ENCODE measurements at regions not wholly inside any gene's neighbourhood (a gene's known extent, or its start where the extent isn't known, plus 50 kb on each side); places are given as distances from the start of the nearest gene placed in this dataset.

DNA sequence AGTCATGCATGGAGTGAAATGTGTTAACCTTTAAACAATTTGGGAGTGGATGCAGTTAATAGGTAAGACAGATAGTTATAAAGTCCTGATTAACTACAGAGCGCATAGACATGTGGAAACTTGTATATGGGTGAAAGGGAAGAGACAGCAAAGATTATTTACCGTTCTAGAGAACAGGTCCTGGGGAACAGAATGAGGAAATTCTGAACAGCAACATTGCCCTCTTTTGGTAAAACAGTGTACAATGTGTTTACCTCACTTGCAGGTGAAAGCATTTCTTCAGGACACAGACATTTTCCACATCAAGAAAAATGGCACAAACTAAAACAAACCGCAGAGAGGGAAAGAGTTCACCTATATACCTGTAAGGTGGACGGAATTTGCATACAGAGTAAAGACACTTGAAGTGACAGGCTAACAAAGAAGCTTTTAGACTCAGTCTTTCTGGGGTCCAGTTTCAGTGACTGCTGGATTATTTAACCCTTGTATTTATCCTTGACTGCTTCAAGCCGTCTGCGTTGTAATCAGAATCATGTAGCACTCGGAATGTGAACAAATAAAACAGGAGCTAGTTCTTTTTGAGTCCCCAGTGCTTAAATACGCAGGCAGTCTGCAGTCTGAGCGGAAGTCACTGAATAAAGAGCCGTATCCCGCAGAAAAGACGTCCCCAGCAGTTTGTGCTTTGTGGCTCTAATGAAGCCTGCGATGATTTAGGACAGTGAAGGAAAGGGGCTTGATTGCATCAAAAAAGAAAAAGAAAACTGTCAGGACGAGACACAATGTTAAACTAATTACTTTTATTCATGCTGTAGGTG, 364.8 kb upstream of the GALNT5 start:
- no peaks in the 10 kb centered on the region for H3K27me3 ChIP-seq
- no peak overlapping the region for H3K27ac ChIP-seq
- H3K36me3 ChIP-seq, result no peaks in the 10 kb centered on the region
- TF ChIP-seq, protein P1, sequence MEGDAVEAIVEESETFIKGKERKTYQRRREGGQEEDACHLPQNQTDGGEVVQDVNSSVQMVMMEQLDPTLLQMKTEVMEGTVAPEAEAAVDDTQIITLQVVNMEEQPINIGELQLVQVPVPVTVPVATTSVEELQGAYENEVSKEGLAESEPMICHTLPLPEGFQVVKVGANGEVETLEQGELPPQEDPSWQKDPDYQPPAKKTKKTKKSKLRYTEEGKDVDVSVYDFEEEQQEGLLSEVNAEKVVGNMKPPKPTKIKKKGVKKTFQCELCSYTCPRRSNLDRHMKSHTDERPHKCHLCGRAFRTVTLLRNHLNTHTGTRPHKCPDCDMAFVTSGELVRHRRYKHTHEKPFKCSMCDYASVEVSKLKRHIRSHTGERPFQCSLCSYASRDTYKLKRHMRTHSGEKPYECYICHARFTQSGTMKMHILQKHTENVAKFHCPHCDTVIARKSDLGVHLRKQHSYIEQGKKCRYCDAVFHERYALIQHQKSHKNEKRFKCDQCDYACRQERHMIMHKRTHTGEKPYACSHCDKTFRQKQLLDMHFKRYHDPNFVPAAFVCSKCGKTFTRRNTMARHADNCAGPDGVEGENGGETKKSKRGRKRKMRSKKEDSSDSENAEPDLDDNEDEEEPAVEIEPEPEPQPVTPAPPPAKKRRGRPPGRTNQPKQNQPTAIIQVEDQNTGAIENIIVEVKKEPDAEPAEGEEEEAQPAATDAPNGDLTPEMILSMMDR (IDR thresholded peaks at IDR 0.05), result peak; percentile 50
- intact Hi-C loops (cut with DNase I), result no loop called here
- ATAC-seq, result peak; percentile 93
- no peaks in the 10 kb centered on the region for H3K4me1 ChIP-seq
- no peaks in the 10 kb centered on the region for H3K9me3 ChIP-seq
- DNase-seq, result no peak
- H3K4me3 ChIP-seq, result peak overlapping the region; percentile 22

DNA sequence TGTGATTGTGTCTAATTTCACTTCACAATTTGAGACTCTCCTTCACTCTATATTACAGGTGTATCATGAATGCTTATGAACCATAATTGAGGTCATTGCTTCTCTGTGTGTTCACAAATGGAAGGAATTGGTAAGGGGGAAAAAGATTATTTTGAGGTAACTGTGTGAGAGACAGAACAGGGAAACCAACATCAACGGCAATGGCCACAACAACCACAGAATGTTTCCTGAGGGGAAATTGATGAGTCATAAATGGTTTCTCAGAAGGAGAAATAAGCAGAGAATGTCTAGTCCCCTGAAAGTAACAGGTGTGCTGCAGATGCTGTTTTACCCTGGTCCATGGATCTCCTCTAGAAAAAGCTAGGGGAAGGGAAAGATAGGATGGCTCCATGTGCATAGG, 361.2 kb upstream of the GALNT5 start:
- Histone ChIP-seq H3K27ac (no peak overlapping the region), H3K36me3 (no peaks in the 10 kb centered on the region), H3K4me3 (no peak overlapping the region), H3K4me1 (no peaks in the 10 kb centered on the region), H3K9me3 (no peaks in the 10 kb centered on the region), H3K27me3 (no peaks in the 10 kb centered on the region)
- TF ChIP-seq, protein P1 (IDR thresholded peaks at IDR 0.05), result no peak
- ATAC-seq (no peak), DNase-seq (no peak)
- intact Hi-C loops (cut with DNase I), result no loop called here

DNA sequence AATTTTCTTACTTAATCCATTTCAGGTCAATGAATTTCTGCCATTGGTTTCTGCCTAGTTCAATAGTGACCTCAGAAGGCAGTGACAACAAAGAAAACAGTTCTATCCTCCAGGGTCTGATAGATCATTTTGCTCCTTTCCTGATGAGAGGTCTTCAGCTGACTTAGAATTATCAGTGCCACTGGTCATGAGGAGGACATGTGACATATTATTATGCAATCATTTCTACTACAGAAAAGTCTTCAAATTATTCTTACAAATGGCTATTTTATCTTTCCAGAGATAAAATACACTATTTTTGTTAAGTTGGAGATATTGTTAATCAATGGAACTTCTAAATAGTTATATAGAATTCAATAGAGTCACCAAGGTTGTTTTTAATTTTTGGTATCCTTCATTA, 360.0 kb upstream of the GALNT5 start:
- H3K4me1 ChIP-seq, result no peaks in the 10 kb centered on the region
- intact Hi-C loops (cut with DNase I), result no loop called here
- DNase-seq, result no peak

DNA sequence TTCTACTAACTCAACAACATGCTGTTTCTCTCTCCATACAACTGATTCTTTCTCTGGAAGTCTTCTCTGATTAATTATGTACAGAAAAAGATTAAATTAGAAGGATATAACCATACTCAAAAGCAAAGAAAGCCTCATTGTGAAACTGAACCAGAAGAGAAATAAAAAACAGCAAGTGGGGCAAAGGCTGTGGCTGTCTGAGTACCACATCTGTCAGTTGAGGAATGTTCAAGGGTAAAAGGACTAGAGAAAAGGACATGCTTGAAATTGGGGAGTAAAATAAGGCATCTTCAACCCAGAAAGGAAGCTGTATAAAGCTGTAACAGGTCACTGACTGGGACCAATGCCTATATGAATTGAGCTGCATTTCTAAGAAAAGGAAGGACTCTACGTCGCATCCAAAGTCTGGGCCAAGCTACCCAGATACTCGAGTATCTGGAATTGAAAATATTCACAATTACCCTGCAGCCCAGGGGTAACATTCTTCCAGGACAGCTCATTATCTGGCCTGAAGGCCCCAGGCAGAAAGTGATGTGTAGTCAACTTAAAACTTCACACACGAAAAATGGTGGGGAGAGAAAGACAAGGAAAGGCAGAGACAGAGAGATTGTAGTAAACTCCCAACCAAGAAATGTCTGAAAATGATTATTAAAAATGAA, 356.0 kb upstream of the GALNT5 start:
- no peaks in the 10 kb centered on the region for H3K27me3 ChIP-seq
- intact Hi-C loops (cut with DNase I), result no loop called here
- DNase-seq (no peak), ATAC-seq (no peak)
- H3K36me3 ChIP-seq, result no peaks in the 10 kb centered on the region
- no peaks in the 10 kb centered on the region for H3K4me1 ChIP-seq
- TF ChIP-seq, protein P1 (IDR thresholded peaks at IDR 0.05), result no peak
- no peak overlapping the region for H3K27ac ChIP-seq
- H3K9me3 ChIP-seq, result no peaks in the 10 kb centered on the region
- H3K4me3 ChIP-seq, result no peak overlapping the region

More for the DNA sequence above, 360.0 kb upstream of the GALNT5 start:
- H3K27me3 ChIP-seq, result no peaks in the 10 kb centered on the region
- H3K27ac ChIP-seq, result no peak overlapping the region
- TF ChIP-seq, protein P1 (IDR thresholded peaks at IDR 0.05), result no peak
- H3K9me3 ChIP-seq, result no peaks in the 10 kb centered on the region
- no peaks in the 10 kb centered on the region for H3K36me3 ChIP-seq
- ATAC-seq, result no peak
- H3K4me3 ChIP-seq, result no peak overlapping the region

DNA sequence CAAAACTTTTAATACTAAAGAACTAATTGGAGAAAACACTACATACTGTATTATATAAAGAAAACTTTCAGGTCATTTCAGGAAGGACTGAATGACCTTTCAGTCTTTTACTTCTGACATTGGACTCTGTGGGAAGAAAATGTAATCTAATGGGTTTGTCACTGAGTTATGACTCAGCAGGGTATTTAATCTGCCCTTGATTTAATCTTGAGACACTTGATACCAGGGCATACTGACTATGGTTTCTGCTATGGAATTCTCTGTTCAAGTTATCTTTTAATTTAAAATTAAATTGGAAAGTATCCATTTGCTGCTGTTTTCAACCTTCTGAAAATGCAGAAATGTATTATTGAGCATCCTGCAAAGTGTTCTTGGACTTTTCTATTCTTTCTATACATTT, 354.2 kb upstream of the GALNT5 start:
- H3K36me3 ChIP-seq, result no peaks in the 10 kb centered on the region
- no peaks in the 10 kb centered on the region for H3K27me3 ChIP-seq
- H3K9me3 ChIP-seq, result no peaks in the 10 kb centered on the region
- TF ChIP-seq, protein P1 (IDR thresholded peaks at IDR 0.05), result no peak
- no peak overlapping the region for H3K4me3 ChIP-seq
- no peak for DNase-seq
- no peak overlapping the region for H3K27ac ChIP-seq
- intact Hi-C loops (cut with DNase I), result no loop called here
- H3K4me1 ChIP-seq, result no peaks in the 10 kb centered on the region
- ATAC-seq, result no peak
